ENCODE measurements at regions not wholly inside any gene's neighbourhood (a gene's known extent, or its start where the extent isn't known, plus 50 kb on each side); places are given as distances from the start of the nearest gene placed in this dataset.

- TF ChIP-seq, protein P1, sequence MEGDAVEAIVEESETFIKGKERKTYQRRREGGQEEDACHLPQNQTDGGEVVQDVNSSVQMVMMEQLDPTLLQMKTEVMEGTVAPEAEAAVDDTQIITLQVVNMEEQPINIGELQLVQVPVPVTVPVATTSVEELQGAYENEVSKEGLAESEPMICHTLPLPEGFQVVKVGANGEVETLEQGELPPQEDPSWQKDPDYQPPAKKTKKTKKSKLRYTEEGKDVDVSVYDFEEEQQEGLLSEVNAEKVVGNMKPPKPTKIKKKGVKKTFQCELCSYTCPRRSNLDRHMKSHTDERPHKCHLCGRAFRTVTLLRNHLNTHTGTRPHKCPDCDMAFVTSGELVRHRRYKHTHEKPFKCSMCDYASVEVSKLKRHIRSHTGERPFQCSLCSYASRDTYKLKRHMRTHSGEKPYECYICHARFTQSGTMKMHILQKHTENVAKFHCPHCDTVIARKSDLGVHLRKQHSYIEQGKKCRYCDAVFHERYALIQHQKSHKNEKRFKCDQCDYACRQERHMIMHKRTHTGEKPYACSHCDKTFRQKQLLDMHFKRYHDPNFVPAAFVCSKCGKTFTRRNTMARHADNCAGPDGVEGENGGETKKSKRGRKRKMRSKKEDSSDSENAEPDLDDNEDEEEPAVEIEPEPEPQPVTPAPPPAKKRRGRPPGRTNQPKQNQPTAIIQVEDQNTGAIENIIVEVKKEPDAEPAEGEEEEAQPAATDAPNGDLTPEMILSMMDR (conservative IDR thresholded peaks at IDR 0.05 in 1 of 2, IDR thresholded peaks at IDR 0.05 in 1 of 2; ENCODE audit: low read depth in 1 of 2, low read length in 2 of 2), result no peak
- TF ChIP-seq EZH2 (IDR thresholded peaks at IDR 0.05; ENCODE audit: low read length, missing control alignments), result no peak
These were observed 90.4 kb upstream of the HAAO start for GRCh38 chr2:42882756-42883155.

Data from fibroblast of lung (primary cell).